BJ (cell line): ENCODE measurements at regions not wholly inside any gene's neighbourhood (a gene's known extent, or its start where the extent isn't known, plus 50 kb on each side); places are given as distances from the start of the nearest gene placed in this dataset.

Experiments used
- CTCF ChIA-PET: fragments of 350-600 bp; formaldehyde crosslinking; extraction: SDS; loops from one replicate; lab custom pipeline; 2021; ENCODE audit warnings: antibody characterized with exemption, inconsistent platforms; lab: Yijun Ruan, JAX
- POLR2A ChIA-PET: fragments of 300-600 bp; sonication (Branson Sonifier 250); formaldehyde crosslinking; extraction: SDS; loops from one replicate; lab custom pipeline; 2021; ENCODE audit warnings: antibody characterized with exemption; lab: Charles Lee
- DNase-seq: peaks from one replicate; pipeline ENCODE4 v3.0.0-alpha.2; 2011; ENCODE audit warnings: low read depth
- H3K27me3 ChIP-seq: 2 replicates; pipeline ENCODE4 v1.6.0; 2011; ENCODE audit warnings: low read length; ENCODE audit not compliant: control insufficient read depth, insufficient read depth
- H3K36me3 ChIP-seq: 2 replicates; pipeline ENCODE4 v1.5.1; 2011; ENCODE audit warnings: low read length; ENCODE audit not compliant: control insufficient read depth, insufficient read depth
- H3K4me3 ChIP-seq: 2 replicates; pipeline ENCODE4 v1.5.1; 2011; ENCODE audit warnings: low read depth, mild to moderate bottlenecking, control low read depth, low read length
- CTCF ChIP-seq: IDR thresholded peaks from 2 replicates; pipeline ENCODE4 v1.5.1; 2011; ENCODE audit warnings: low read depth, mild to moderate bottlenecking, control low read depth, inconsistent platforms, low read length, moderate library complexity; ENCODE audit not compliant: insufficient read depth

DNA sequence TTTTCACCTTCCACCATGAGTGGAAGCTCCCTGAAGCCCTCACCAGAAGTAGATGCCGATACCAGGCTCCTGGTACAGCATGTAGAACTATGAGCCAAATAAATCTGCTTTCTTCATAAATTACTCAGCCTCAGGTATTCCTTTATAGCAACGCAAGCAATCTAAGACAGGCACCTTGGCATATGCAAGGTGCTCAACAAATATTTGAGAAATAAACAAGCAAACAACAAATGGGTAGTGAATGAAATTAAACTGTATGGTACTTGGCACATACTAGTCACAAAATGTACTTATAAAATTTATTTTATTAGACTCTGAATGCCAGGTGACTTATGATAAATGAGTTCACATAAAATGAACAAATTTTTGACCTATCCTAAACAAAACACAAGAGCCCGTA lies 220.3 kb downstream of the MAFB start:
- Histone ChIP-seq H3K36me3 (no peaks in the 10 kb centered on the region), H3K4me3 (no peak overlapping the region), H3K27me3 (no peaks in the 10 kb centered on the region)
- ChIA-PET POLR2A (no interaction called here), CTCF (no interaction called here)
- no peak for DNase-seq
- TF ChIP-seq CTCF, result no peak

- H3K27me3 ChIP-seq, result no peaks in the 10 kb centered on the region
- TF ChIP-seq CTCF, result no peak
- H3K36me3 ChIP-seq, result no peaks in the 10 kb centered on the region
- DNase-seq, result no peak
- H3K4me3 ChIP-seq, result no peak overlapping the region
- ChIA-PET CTCF (no interaction called here), POLR2A (no interaction called here)
Measured at GRCh38 chr20:40467703-40468411, 221.2 kb downstream of the MAFB start.

DNA sequence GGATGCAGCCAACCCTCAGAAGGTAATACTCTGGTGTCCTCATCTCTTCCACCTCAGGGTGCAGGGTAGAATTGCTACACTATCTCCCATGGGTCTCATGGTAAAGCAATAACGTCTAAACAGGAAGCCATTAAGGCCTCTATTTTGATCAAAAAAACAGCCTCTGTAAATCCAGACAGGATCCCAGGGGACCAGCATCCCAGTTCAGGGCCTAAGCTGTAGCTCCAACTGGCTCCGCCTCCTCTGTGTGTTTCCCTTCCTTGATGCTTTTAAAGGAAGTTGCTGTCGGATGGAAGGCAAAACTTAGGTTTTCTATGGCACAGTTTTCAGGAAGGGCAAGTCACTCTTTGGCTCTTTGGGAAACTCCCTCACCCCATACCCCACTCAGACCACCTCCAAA lies 222.0 kb downstream of the MAFB start:
- H3K36me3 ChIP-seq, result no peaks in the 10 kb centered on the region
- ChIA-PET CTCF (no interaction called here), POLR2A (no interaction called here)
- no peaks in the 10 kb centered on the region for H3K27me3 ChIP-seq
- H3K4me3 ChIP-seq, result no peak overlapping the region
- DNase-seq, result no peak
- TF ChIP-seq CTCF, result no peak

DNA sequence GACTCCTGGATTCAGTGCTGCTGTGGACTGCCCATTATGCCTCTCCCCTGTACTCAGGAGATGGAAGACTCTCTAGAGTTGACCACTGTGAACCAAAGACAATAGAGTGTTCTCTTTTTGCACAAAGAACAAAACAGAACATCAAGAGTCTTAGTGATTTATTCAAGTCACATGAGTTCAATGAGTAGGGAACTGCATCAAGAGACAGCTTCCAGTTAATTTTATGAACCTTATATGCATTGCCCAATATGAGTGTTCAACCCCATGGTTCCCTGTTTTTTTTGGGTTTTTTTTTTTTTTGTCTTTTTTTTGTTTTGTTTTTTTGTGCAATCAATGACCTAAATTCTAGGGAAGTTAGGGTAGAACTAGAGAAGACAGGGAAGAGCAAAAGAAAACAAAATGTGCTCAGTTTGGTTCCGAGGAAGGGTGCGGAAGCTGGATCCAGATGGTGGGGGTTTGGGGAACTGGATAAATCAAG lies 224.3 kb downstream of the MAFB start:
- ChIA-PET POLR2A (no interaction called here), CTCF (no interaction called here)
- H3K4me3 ChIP-seq, result no peak overlapping the region
- TF ChIP-seq CTCF, result no peak
- DNase-seq, result no peak
- no peaks in the 10 kb centered on the region for H3K27me3 ChIP-seq
- no peaks in the 10 kb centered on the region for H3K36me3 ChIP-seq

GRCh38 chr20:40463171-40463570 lies 225.9 kb downstream of the MAFB start:
- no peaks in the 10 kb centered on the region for H3K36me3 ChIP-seq
- no peak for DNase-seq
- no peak for TF ChIP-seq CTCF
- no peaks in the 10 kb centered on the region for H3K27me3 ChIP-seq
- H3K4me3 ChIP-seq, result no peak overlapping the region
- ChIA-PET POLR2A (no interaction called here), CTCF (no interaction called here)
